Frontal cortex (tissue), 3 donors: ENCODE measurements at regions not wholly inside any gene's neighbourhood (a gene's known extent, or its start where the extent isn't known, plus 50 kb on each side); places are given as distances from the start of the nearest gene placed in this dataset.

Experiments
- DNase-seq, 2 donors: peaks; one replicate each; pipeline ENCODE4 v3.0.0; 2012; ENCODE audit warnings: low spot score in 2 of 2
- FAIRE-seq: peaks from 2 replicates; lab custom pipeline; 2012; peaks lifted over from hg19 to GRCh38; lab: Jason Lieb, UNC
- donor health status: control.
- donor health status: control.
- donor health status: control.

DNA sequence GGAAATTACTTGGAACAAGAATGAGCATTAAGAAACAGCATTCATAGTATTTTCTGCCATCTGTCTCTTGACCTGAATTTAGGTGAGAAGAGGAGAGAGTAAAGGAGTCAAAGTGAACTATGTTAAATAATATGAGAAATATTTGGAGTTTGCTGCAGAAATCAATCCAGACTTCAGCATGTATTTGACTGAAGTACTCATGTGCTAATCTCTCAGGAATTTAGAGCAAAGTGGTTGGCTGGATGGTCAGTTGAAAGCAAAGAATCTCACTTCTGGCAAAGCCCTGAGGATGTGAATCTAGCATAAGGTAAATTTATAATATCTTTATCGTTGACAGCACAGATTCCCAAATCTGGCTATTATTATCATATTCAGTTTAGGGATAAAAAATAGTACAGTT is 394.3 kb downstream of the PCDH17 start:
- FAIRE-seq (no peak), DNase-seq (no peak)

DNA sequence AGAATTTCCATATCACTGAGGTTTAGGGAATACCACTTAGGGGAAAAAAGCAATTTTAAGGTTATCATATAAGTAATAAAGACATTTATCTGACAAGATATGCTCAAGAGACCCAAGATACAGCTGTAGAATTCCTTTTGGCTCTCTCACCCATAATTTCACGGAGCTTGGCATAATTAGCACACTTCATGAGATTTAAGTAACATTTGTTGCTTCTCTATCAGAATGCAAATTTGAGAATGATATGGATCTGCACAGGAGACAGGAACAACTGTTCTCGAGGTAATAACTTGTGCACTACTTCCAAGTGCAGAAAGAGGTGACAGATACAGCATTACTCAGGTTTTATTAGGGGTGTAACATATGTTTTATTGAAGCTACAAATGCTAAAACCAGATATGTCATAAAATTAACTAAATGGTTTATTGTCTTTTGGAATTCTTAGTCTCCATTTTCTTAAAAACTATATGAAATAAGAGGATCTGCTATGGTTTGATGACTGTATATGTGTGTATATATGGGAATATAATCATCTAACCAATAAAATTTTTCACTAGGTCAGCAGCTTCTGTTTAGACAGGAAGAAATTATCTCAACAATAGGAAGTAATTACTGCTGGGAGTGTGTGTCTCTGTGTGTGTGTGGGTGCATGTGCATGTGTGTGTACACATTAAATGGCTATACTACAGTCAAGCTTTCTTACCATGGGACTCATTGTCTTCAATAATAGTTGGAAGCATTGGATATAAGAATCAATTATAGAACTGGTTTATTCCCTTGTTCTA is 401.3 kb downstream of the PCDH17 start:
- DNase-seq (no peak), FAIRE-seq (no peak)

DNA sequence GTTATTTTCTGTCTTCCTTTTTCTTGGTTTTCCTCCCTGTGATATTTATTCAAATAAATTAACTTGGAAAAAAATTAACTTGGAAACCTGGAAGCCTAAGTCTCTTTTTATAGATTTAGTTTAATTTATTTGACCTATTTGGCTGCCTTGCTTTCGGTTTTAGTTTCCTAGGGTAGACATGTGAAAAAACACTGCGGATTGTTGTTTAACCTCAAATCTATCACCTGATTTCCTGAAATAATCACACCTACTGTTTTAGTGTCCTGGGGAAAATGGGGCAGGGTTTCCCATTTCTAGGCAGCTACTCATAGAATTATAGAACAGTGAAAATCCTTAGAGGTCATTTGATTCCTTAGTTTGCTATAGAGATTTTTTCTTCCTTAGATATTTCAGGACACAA is 412.4 kb downstream of the PCDH17 start:
- FAIRE-seq: no peak
- DNase-seq: no peak

DNA sequence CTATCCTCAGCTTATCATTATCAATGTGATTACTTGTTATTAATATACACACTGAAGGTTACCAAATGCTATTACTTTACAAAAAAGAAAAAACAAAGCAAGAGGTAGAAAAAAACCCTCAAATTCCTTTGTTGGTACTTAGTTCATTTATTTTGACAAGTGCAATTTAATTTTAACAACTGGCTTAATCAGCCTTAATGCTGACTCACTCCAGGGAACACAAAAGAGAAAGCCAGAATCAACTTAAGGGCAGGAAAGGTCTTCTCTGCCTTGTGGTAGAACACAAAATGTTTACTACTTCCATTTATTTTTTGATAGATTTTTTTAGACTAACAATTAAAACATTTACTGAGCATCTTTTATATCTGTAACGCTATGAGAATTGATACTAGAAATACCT is 417.1 kb downstream of the PCDH17 start:
- FAIRE-seq: no peak
- no peak for DNase-seq

DNA sequence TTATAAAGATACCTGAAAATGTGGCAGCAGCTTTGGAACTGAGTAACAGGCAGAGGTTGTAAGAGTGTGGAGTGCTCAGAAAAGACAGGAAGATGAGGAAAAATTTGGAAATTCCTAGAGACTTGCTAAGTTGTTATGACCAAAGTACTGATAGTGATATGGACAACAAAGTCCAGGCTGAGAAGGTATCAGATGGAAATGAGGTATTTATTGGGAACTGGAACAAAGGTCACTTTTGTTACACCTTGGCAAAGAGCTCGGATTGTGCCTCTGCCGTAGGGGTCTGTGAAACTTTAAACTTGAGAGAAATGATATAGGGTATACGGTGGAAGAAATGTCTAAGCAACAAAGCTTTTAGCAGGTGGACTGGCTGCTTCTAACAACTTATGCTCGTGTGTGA is 419.9 kb downstream of the PCDH17 start:
- DNase-seq: no peak
- no peak for FAIRE-seq

DNA sequence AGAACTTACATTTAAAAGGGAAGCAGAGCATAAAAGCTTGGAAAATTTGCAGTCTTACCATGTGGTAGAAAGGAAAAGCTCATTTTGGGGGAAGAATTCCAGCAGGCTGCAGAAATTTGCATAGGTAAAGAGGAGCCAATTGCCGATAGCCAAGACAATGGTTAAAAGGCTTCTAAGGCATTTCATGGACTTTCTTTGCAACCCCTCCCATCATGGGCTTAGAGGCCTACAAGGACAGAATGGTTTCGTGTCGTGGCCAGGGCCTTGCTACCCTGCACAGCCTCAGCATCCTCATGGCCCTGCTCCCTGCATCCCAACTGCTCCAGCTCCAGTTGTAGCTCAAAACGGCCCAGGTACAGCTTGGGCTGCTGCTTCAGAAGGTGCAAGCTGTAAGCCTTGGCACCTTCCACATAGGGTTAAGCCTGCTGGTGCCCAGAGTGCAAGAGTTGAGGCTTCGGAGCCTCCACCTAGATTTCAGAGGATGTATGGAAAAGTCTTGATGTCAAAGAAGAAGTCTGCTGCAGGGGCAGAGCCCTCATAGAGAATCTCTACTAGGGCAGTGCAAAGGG is 420.3 kb downstream of the PCDH17 start:
- DNase-seq (no peak), FAIRE-seq (no peak)

DNA sequence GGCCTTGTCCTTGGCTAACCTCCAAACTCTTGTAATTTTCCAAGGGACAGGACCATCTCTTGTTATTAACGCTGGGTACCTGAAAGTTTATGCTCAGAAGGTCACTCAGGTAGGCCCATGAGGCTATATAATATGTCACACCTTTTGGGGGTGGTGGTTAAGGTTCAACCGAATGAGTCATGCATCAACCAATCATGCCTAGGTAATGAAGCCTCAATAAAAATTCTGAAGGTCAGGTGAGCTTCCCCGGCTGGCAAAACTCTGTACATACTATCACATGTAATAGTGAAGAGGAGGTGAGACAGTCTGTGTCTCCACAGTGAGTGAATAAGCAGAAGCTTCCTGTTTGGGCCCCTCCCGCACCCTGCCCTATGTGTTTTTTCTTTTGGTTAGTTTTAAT is 424.9 kb downstream of the PCDH17 start:
- FAIRE-seq: no peak

DNA sequence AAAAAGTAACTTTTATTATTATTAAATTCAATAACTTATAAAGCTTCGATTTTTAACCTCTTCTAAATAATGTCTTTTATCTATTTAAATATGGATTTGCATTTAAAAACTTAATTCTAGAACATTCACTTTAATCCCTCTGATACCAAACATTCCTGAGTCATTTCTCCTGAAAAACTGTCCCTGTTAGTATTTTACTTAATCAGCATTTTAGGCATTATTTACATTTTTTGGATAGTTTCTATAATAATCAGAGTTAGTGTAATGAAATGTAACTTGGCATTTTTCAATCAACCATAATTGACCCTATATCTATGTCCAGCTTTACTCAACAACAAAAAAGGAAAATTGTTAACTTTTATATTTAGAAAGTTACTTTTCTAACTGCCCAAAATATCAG is 428.1 kb downstream of the PCDH17 start:
- FAIRE-seq (no peak), DNase-seq (no peak)

More for the DNA sequence above, 424.9 kb downstream of the PCDH17 start:
- DNase-seq: no peak

DNA sequence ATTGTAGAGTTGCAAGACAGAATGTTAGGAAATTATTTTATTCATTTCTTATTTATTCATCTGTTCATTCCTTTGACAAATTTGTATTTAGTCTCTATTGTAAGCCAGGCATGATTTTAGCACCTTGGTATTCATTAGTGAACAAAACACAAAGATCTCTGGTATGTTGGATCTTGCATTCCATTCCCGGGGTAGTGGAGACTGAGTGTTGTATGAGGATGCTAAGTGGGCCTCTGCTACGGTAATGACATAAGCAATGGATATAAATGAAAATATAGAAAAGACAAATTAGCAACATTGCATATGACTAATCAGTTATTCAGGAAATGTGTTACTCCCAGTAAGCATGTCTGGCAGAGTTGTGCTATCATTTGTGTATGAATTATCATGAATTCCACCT is 449.3 kb downstream of the PCDH17 start:
- DNase-seq (no peak), FAIRE-seq (no peak)

DNA sequence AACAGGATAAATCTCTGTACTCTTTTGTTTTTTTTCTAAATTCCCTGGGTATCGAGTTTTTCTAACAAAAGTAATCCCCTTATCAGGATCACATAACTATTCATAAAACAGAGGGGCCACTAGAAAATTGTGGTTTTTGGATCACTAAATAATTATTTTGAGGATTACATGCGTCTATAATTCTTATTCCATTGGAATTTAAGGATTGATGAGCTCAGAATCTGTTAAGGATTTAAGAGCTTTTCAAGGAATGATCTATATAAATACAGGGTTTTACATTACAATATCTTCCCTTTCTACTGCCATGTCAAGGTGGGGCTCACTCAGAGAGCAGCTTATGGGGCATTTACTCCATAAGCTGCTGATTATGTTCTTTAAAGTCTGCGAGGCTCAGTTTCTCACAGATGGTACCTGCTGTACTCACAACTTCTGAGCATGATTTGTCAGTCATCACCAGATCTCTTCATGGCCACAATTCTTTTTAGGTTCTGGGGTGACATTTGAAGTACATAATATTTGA is 449.8 kb downstream of the PCDH17 start:
- DNase-seq (no peak), FAIRE-seq (no peak)

DNA sequence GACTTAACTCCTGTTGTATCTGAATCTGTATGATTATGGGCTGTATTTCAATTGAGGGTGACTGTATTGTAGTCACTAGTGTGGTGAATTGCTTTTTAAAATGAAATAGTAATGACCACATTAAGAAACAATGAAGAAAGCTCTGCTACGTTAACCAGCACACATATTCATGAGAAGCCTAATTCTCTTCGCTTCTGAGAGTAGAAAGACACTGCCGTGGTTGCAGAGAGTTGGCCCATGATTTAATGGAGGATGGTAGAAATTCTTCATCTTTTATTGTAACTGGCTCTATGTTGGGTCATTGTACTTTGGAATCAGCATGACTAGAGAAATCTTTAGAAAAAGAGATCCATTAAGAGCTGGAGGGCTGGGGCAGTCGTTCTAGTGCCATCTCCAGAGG is 451.5 kb downstream of the PCDH17 start:
- FAIRE-seq (no peak), DNase-seq (no peak)

DNA sequence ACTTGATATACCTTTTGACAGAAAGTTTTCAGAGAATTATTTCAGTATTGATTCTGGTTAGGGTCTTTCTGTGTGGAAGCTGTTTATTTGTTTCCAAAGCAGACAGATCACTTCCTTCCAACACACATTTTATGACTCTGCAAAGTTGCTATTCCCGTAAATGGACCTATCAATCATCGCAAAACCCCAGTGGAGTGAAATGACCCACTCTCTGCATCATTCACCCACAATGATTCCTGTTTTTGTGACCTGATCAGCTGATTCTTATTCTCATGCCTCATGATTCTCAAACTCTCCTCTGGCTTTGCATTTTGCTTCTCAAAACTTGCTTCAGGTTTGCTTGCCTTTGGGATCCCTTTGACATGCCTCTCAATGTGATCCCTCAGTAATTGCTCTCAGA is 453.7 kb downstream of the PCDH17 start:
- FAIRE-seq: no peak
- no peak for DNase-seq

DNA sequence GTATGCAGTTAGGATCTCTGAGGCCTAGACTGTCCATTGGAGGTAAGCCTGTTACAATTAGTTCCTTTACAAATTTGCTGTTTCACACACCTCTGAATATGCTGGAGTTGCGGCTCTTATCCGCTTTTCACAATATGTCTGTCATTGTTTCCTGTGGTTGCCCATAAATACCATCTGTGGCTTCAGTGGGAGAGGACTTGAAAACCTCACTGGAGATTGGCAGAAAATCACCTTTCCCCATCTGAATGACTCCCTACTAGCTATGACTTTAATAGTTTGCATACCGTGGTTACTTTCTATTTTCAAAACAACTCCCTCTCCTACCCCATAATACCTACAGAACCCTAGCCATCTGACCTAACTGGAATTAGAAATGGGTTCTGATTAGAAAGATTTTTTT is 454.3 kb downstream of the PCDH17 start:
- DNase-seq (no peak), FAIRE-seq (no peak)

DNA sequence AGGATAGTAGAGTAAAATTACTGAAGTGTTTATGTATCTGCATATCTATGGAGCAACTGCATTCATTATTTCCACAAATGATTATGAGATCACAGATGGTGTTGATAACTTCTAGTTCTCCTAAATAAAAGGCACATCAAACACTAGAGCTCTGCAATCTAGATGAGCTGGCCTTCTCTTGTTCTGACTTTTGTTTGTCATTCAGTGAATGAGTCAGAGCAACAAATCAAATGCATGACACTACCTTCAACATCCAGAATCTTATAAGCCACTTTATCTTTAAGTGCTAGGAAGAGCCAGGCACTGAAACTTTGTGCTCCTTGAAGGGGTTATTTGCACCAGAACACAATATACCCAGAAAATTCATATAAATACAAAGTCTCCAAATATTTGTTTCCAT is 456.0 kb downstream of the PCDH17 start:
- DNase-seq: no peak
- FAIRE-seq: no peak

DNA sequence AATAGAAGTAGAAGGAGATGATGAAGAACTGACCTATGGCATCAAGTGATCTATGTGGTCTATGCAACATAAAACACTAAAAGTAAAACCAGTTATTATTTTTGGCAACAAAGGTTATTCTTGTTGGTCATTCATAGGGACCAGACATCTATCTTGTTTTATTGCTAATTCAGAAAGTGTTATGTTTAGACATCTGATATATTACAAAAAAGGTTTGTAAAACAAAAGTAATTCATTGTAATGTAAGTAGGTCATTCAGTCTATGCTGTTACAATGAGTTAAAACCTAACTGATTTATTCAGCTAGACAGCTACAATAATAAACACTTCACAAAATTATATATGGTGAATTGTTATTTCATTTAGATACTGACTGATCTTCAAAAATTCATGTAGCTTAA is 461.9 kb downstream of the PCDH17 start:
- DNase-seq: no peak
- FAIRE-seq: no peak

DNA sequence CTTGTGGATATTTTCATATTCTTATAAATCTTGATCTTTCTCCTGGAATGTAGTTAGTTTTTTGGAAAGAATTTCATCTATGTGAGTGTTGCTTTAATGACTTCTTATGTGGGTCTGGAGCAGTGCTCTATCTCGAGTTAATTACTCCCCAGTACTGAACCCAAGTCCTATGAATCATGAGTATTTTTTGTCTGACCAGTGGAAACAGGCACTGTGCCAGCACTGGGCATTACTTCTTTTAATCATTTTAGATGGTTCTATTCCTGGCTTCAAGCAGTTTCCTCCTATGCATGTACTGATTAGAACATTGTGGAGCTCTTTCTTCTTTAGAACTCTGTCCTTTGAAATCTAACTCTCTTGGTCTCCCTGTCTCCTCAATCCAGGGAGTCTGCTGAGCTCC is 466.3 kb downstream of the PCDH17 start:
- no peak for FAIRE-seq
- no peak for DNase-seq

DNA sequence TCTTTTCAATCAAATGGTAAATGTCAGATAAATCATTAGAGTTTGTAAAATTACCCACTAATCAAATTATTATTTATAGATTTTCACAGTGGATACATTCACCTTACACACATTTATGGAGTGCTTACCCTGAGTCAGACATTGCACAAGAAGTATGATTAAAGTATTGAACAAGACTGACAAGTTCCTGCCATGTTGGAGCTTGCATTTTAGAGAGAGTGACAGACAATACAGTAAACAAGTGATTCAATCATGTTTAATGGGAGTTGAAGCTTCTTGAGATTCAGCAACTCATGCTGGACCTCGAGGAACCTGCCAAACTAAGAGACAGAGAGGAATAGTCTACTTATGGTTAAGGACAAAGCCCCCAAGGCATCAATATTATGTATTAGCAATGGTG is 487.8 kb downstream of the PCDH17 start:
- DNase-seq (no peak), FAIRE-seq (no peak)

DNA sequence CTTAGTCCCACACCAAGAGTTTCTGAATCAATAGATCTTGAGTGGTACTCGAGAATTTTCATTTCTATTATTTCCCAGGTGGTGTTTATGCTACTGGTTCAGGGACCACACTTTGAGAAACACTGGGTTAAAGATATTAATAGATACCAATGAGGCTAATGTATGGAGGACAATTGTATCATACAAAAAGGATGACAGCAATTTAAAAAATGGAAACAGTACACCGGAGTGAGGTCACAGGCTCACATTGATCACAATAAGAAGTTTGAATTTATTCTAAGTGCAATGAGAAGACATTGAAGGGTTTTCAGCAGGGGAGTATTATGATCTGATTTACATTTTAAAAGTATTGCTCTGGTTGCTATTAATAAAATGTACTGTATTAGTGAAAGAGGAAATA is 488.3 kb downstream of the PCDH17 start:
- DNase-seq: no peak

DNA sequence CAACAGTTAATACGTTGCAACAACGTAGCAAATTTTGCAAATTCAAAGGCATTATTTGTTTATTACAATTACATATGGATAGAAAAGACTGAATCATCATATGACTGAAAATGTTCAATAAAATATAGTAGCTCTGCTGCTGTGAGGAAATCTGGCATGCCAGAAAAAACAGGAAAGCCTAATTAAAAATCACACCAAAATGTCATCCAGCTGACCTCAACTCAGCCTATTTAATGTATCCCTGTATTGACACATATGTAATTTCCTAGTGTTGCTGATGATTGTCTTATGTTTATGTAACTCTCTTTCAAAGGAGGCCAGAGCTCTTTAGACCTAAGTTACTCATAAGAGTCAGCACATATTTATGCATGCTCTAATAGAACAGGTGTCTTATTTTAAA is 495.0 kb downstream of the PCDH17 start:
- DNase-seq (no peak), FAIRE-seq (no peak)

More for the DNA sequence above, 488.3 kb downstream of the PCDH17 start:
- no peak for FAIRE-seq

DNA sequence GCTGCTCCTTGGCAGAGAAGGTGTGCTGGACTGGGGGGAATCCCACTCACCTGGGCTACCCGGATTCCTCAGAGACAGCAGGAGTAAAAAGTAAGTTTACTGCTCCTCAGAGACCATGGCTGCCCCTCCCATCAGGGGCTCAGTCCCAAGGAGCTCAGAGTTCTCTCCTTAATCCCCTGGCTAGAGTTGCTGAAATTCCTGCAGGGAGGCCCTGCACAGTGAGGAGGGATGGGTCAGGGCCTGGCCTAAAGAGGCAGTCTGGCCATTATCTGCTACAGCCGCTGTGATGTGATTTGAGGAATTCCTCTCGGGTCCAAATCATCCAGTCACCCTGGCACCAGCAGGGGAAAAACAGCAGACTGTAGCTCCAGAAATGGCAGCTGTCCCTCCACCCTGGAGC is 502.5 kb downstream of the PCDH17 start:
- DNase-seq (no peak), FAIRE-seq (no peak)

DNA sequence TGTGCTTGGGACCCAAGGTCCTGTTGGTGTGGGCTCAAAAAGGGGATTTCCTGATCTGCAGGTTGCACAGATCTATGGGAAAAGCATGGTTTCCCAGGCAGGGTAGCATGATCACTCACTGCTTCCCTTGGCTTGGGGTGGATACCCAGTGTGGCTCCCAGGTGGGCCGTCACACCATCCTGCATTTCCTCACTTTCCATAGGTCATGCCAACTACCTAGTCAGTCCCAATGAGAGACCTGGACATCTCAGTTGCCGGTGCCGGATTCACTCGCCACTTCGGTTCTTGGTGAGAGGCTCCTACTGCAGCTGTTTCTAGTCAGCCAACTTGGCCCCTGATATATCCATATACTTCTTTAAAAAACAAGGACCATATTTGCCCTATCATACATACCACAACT is 503.0 kb downstream of the PCDH17 start:
- no peak for FAIRE-seq

DNA sequence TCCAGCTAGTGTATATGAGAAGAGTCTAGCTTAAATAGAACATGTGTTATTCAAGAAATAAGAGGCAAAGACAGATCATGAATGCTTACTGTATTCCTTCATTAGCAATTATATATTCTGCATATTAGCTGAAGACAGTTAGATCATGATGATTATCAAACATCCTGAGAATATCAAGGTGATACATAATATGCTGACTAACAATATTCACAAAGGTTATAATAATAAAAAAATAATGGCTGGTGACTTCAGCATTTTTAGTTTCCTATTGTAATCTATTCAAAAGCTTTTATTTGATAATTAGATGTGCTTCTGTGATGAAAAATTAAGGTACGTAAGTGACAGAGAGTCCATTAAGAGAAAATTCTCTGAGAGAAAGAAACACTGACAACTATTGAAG is 511.4 kb downstream of the PCDH17 start:
- no peak for FAIRE-seq
- no peak for DNase-seq

More for the DNA sequence above, 503.0 kb downstream of the PCDH17 start:
- no peak for DNase-seq
